Tibial artery (tissue), 4 donors: ENCODE measurements at regions not wholly inside any gene's neighbourhood (a gene's known extent, or its start where the extent isn't known, plus 50 kb on each side); places are given as distances from the start of the nearest gene placed in this dataset.

Source experiments
- DNase-seq, 2 donors: peaks; one replicate each; pipeline ENCODE4 v3.0.0-alpha.2; 2019
- H3K27ac ChIP-seq, 2 donors: fragments of 200-600 bp; sonication (generic) in 1 of 2; 1 replicate in 1 of 2; 2 replicates in 1 of 2; pipeline ENCODE4 v1.5.1; 2018 to 2019; ENCODE audit warnings: mild to moderate bottlenecking in 1 of 2
- H3K27me3 ChIP-seq, 2 donors: fragments of 200-600 bp; sonication (generic) in 1 of 2; one replicate each; pipeline versions ENCODE4 v1.5.1 to v1.6.0; 2016 to 2019
- H3K36me3 ChIP-seq, 3 donors: fragments of 200-600 bp; sonication (generic) in 2 of 3; one replicate each; pipeline ENCODE4 v1.5.1; 2016 to 2019; ENCODE audit warnings: mild to moderate bottlenecking in 2 of 3
- H3K4me1 ChIP-seq, 4 donors: fragments of 200-600 bp; sonication (generic) in 2 of 4; 1 replicate in 3 of 4; 2 replicates in 1 of 4; pipeline ENCODE4 v1.5.1; 2016 to 2019
- H3K4me3 ChIP-seq, 2 donors: fragments of 200-600 bp; sonication (generic) in 1 of 2; 1 replicate in 1 of 2; 2 replicates in 1 of 2; pipeline ENCODE4 v1.5.1; 2018 to 2019; ENCODE audit warnings: mild to moderate bottlenecking in 2 of 2
- H3K9me3 ChIP-seq, 3 donors: fragments of 200-600 bp; sonication (generic) in 1 of 3; one replicate each; pipeline ENCODE4 v1.5.1; 2016 to 2019
- CTCF ChIP-seq, 2 experiments: fragments of 200-600 bp in 1 of 2; fragments of 450-650 bp in 1 of 2; IDR thresholded peaks; one replicate each; pipeline ENCODE4 v1.5.1; 2017 to 2019; ENCODE audit warnings: antibody characterized with exemption in 2 of 2, mild to moderate bottlenecking in 1 of 2, moderate library complexity in 1 of 2
- intact Hi-C: fragments of 100-400 bp; cut with DNase I; formaldehyde crosslinking; loops from one replicate; pipeline ENCODE4 v1.15.0; 2023; ENCODE audit warnings: low total_unique reads

GRCh38 chr12:43011383-43011926 lies 421.9 kb upstream of the PRICKLE1 start:
- no peak overlapping the region for H3K4me3 ChIP-seq

DNA sequence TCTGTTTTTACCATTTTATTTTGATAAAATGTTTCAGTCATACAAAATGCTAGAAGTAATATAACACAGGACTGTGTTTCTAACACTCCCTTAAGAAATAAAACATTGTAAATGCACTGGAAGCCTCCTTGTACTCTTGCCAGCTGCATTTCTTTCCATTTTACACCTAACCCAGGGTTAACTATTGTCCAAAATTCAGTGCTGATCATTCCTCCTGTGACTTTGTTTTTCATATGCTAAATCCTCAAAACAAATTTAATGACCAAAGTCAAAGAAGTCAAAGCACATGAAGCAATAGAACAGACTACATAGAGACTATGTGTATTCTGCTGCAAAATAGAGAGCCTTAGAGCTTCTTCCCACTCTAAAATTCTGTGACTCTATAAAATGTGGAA lies 420.3 kb upstream of the PRICKLE1 start:
- DNase-seq, result no peak
- Histone ChIP-seq H3K27ac (no peak overlapping the region), H3K9me3 (no peaks in the 10 kb centered on the region), H3K27me3 (no peaks in the 10 kb centered on the region), H3K36me3 (no peaks in the 10 kb centered on the region), H3K4me1 (no peaks in the 10 kb centered on the region), H3K4me3 (no peak overlapping the region)
- intact Hi-C loops, result no loop called here
- TF ChIP-seq CTCF (IDR thresholded peaks at IDR 0.05), result no peak

More at GRCh38 chr12:43011383-43011926, 421.9 kb upstream of the PRICKLE1 start:
- H3K27me3 ChIP-seq, result no peaks in the 10 kb centered on the region
- no peak for DNase-seq
- H3K36me3 ChIP-seq, result no peaks in the 10 kb centered on the region
- intact Hi-C loops, result no loop called here
- TF ChIP-seq CTCF (IDR thresholded peaks at IDR 0.05), result no peak
- H3K9me3 ChIP-seq, result no peaks in the 10 kb centered on the region
- no peaks in the 10 kb centered on the region for H3K4me1 ChIP-seq
- H3K27ac ChIP-seq, result no peak overlapping the region

DNA sequence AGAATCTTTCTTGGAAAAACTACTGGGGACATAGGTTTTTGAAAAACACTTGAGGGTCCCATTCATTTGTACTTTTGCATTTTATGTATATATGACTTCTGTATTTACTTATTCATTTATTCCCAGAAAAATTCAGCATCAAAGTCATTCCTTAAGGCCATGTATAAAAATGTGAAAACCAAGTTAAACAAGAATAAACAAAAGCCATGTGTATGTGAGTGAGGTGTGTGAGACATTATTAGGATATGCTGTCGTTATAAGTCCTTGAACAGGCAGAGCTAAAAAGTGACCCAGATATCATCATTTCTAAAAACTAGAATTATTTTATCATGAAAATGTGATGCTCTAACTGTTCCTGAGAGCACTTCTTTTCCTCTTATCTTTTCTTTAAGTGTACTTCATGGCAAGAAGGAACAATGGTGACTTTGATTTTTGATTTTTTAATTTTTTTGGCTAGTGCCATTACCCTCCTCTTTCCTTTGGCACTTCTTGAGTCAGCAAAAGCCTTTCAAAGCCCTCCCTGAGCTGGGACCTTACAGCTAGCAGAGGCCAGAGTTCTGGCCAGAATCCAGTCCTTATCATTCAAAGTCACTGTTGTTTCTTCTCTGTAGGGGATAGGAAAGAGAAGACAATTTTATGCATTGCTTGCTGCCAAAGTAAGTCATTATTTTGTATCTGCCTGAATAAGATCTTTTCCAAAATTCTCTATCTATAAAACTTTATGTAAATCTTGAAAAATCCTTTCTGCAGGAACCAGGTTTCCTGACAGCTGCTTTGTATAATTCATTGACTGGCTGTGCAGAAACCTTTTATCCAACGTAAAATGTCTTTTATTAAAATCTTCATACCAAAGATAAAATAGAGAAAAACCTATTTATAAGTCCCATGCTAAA lies 419.7 kb upstream of the PRICKLE1 start:
- intact Hi-C loops, result no loop called here
- Histone ChIP-seq H3K9me3 (no peaks in the 10 kb centered on the region), H3K27ac (no peak overlapping the region), H3K27me3 (no peaks in the 10 kb centered on the region), H3K36me3 (no peaks in the 10 kb centered on the region), H3K4me1 (no peaks in the 10 kb centered on the region), H3K4me3 (no peak overlapping the region)
- no peak for TF ChIP-seq CTCF (IDR thresholded peaks at IDR 0.05)
- DNase-seq, result no peak

- no peaks in the 10 kb centered on the region for H3K27me3 ChIP-seq
- no peak overlapping the region for H3K27ac ChIP-seq
- H3K36me3 ChIP-seq, result no peaks in the 10 kb centered on the region
- H3K4me3 ChIP-seq, result no peak overlapping the region
- TF ChIP-seq CTCF (IDR thresholded peaks at IDR 0.05), result no peak
- no peak for DNase-seq
- intact Hi-C loops, result no loop called here
- H3K9me3 ChIP-seq, result no peaks in the 10 kb centered on the region
- H3K4me1 ChIP-seq, result no peaks in the 10 kb centered on the region
Observed at GRCh38 chr12:43004908-43005307, 415.4 kb upstream of the PRICKLE1 start.

- H3K27ac ChIP-seq, result no peak overlapping the region
- H3K4me1 ChIP-seq, result no peaks in the 10 kb centered on the region
- no peaks in the 10 kb centered on the region for H3K9me3 ChIP-seq
- TF ChIP-seq CTCF (IDR thresholded peaks at IDR 0.05), result no peak
- H3K4me3 ChIP-seq, result no peak overlapping the region
- no peaks in the 10 kb centered on the region for H3K27me3 ChIP-seq
- no peak for DNase-seq
- intact Hi-C loops, result no loop called here
- no peaks in the 10 kb centered on the region for H3K36me3 ChIP-seq
Observed at GRCh38 chr12:43004141-43004540, 414.6 kb upstream of the PRICKLE1 start.
